Astrocyte (in vitro differentiated cells and primary cell): ENCODE measurements at regions not wholly inside any gene's neighbourhood (a gene's known extent, or its start where the extent isn't known, plus 50 kb on each side); places are given as distances from the start of the nearest gene placed in this dataset.

Experiments
- DNase-seq: peaks from one replicate; pipeline ENCODE4 v3.0.0-alpha.2; 2010; ENCODE audit warnings: low read depth
- FAIRE-seq: peaks from 2 replicates; lab custom pipeline; 2011; peaks lifted over from hg19 to GRCh38; lab: Jason Lieb, UNC
- H2AFZ ChIP-seq: 2 replicates; pipeline ENCODE4 v1.6.0; 2012; ENCODE audit warnings: low read depth, low read length, inconsistent platforms
- H3K27ac ChIP-seq: 2 replicates; pipeline ENCODE4 v1.5.1; 2011; ENCODE audit warnings: low read depth, low read length, inconsistent platforms
- H3K27me3 ChIP-seq: 2 replicates; pipeline ENCODE4 v1.6.0; 2011; ENCODE audit warnings: low read length, inconsistent platforms; ENCODE audit not compliant: insufficient read depth
- H3K36me3 ChIP-seq: 2 replicates; pipeline ENCODE4 v1.5.1; 2011; ENCODE audit warnings: low read length, inconsistent platforms; ENCODE audit not compliant: insufficient read depth
- H3K4me1 ChIP-seq: 2 replicates; pipeline ENCODE4 v1.5.1; 2011; ENCODE audit warnings: low read length, inconsistent platforms; ENCODE audit not compliant: insufficient read depth
- H3K4me2 ChIP-seq: 2 replicates; pipeline ENCODE4 v1.6.0; 2012; ENCODE audit warnings: low read length, inconsistent platforms
- H3K4me3 ChIP-seq: 2 replicates; pipeline ENCODE4 v1.5.1; 2011; ENCODE audit warnings: low read depth, mild to moderate bottlenecking, low read length, inconsistent platforms; ENCODE audit not compliant: insufficient read depth
- H3K79me2 ChIP-seq: 2 replicates; pipeline ENCODE4 v1.6.0; 2012; ENCODE audit warnings: mild to moderate bottlenecking, low read length, inconsistent platforms; ENCODE audit not compliant: insufficient read depth
- H3K9ac ChIP-seq: 2 replicates; pipeline ENCODE4 v1.6.0; 2012; ENCODE audit warnings: mild to moderate bottlenecking, low read length, inconsistent platforms
- H3K9me3 ChIP-seq: 2 replicates; pipeline ENCODE4 v1.5.1; 2012; ENCODE audit warnings: low read depth, mild to moderate bottlenecking, low read length, inconsistent platforms; ENCODE audit not compliant: insufficient read depth
- H4K20me1 ChIP-seq: 2 replicates; pipeline ENCODE4 v1.6.0; 2012; ENCODE audit warnings: low read length, inconsistent platforms; ENCODE audit not compliant: insufficient read depth
- H3K27ac Mint-ChIP-seq: one replicate; pipeline ENCODE4 v1.8.0; 2021; ENCODE audit warnings: mild to moderate bottlenecking, mixed read lengths; ENCODE audit not compliant: unreplicated experiment
- H3K27me3 Mint-ChIP-seq: one replicate; pipeline ENCODE4 v1.8.0; 2021; ENCODE audit warnings: low read depth, mixed read lengths; ENCODE audit not compliant: unreplicated experiment
- H3K36me3 Mint-ChIP-seq: one replicate; pipeline ENCODE4 v1.8.0; 2021; ENCODE audit warnings: low read depth, mixed read lengths; ENCODE audit not compliant: unreplicated experiment
- H3K4me1 Mint-ChIP-seq: one replicate; pipeline ENCODE4 v1.8.0; 2021; ENCODE audit warnings: low read depth, mixed read lengths; ENCODE audit not compliant: unreplicated experiment
- H3K4me3 Mint-ChIP-seq: one replicate; pipeline ENCODE4 v1.8.0; 2021; ENCODE audit warnings: mild to moderate bottlenecking, moderate library complexity, mixed read lengths; ENCODE audit not compliant: unreplicated experiment
- H3K9me3 Mint-ChIP-seq: one replicate; pipeline ENCODE4 v1.8.0; 2021; ENCODE audit warnings: mild to moderate bottlenecking, mixed read lengths; ENCODE audit not compliant: unreplicated experiment
- CTCF ChIP-seq: IDR thresholded peaks from 2 replicates; pipeline ENCODE4 v1.5.1; 2011; ENCODE audit warnings: low read depth, mild to moderate bottlenecking, inconsistent platforms, low read length, moderate library complexity; ENCODE audit not compliant: insufficient read depth
- EZH2 ChIP-seq: IDR thresholded peaks from 2 replicates; pipeline ENCODE4 v1.6.1; 2012; ENCODE audit warnings: mild to moderate bottlenecking, low read length, inconsistent platforms; ENCODE audit not compliant: insufficient read depth

GRCh38 chr3:8365541-8365940 lies 136.1 kb upstream of the LMCD1 start:
- Mint-ChIP-seq H3K36me3 (no peaks in the 10 kb centered on the region), H3K4me3 (no peak overlapping the region), H3K4me1 (peaks cover 2% of the 10 kb centered on the region), H3K27me3 (peaks cover 5% of the 10 kb centered on the region), H3K27ac (no peak overlapping the region), H3K9me3 (peaks cover 3% of the 10 kb centered on the region)
- no peak overlapping the region for H3K9ac ChIP-seq
- no peak overlapping the region for H3K4me3 ChIP-seq
- no peaks in the 10 kb centered on the region for H4K20me1 ChIP-seq
- H3K9me3 ChIP-seq, result no peaks in the 10 kb centered on the region
- H3K27ac ChIP-seq, result no peak overlapping the region
- H3K79me2 ChIP-seq, result no peaks in the 10 kb centered on the region
- no peaks in the 10 kb centered on the region for H3K27me3 ChIP-seq
- H3K4me1 ChIP-seq, result peaks cover 1% of the 10 kb centered on the region
- no peaks in the 10 kb centered on the region for H3K36me3 ChIP-seq
- no peak for DNase-seq
- TF ChIP-seq CTCF (no peak), EZH2 (no peak)
- FAIRE-seq, result no peak
- H3K4me2 ChIP-seq, result no peak overlapping the region
- H2AFZ ChIP-seq, result no peak overlapping the region

- no peak for FAIRE-seq
- Histone ChIP-seq H2AFZ (no peak overlapping the region), H3K9ac (no peak overlapping the region), H3K36me3 (no peaks in the 10 kb centered on the region), H3K4me2 (no peak overlapping the region), H4K20me1 (peaks cover 2% of the 10 kb centered on the region), H3K9me3 (no peaks in the 10 kb centered on the region), H3K4me3 (no peak overlapping the region), H3K27ac (no peak overlapping the region), H3K27me3 (no peaks in the 10 kb centered on the region), H3K4me1 (peaks cover 9% of the 10 kb centered on the region), H3K79me2 (no peaks in the 10 kb centered on the region)
- peaks cover 3% of the 10 kb centered on the region for H3K9me3 Mint-ChIP-seq
- H3K4me3 Mint-ChIP-seq, result no peak overlapping the region
- peaks cover 4% of the 10 kb centered on the region for H3K4me1 Mint-ChIP-seq
- H3K27ac Mint-ChIP-seq, result no peak overlapping the region
- H3K27me3 Mint-ChIP-seq, result peaks cover 5% of the 10 kb centered on the region
- no peaks in the 10 kb centered on the region for H3K36me3 Mint-ChIP-seq
- TF ChIP-seq CTCF, result no peak
- no peak for TF ChIP-seq EZH2
- no peak for DNase-seq
Measured at GRCh38 chr3:8366219-8366810, 135.3 kb upstream of the LMCD1 start.

- H3K27ac ChIP-seq, result no peak overlapping the region
- DNase-seq (no peak), FAIRE-seq (no peak)
- peaks cover 5% of the 10 kb centered on the region for H4K20me1 ChIP-seq
- TF ChIP-seq EZH2 (no peak), CTCF (no peak)
- H3K27me3 ChIP-seq, result no peaks in the 10 kb centered on the region
- H3K9ac ChIP-seq, result no peak overlapping the region
- Mint-ChIP-seq H3K9me3 (no peaks in the 10 kb centered on the region), H3K4me3 (no peak overlapping the region), H3K36me3 (no peaks in the 10 kb centered on the region), H3K4me1 (peaks cover 4% of the 10 kb centered on the region), H3K27me3 (peaks cover 3% of the 10 kb centered on the region), H3K27ac (no peak overlapping the region)
- H3K4me2 ChIP-seq, result no peak overlapping the region
- H3K4me1 ChIP-seq, result peaks cover 17% of the 10 kb centered on the region
- H3K79me2 ChIP-seq, result no peaks in the 10 kb centered on the region
- H2AFZ ChIP-seq, result no peak overlapping the region
- H3K36me3 ChIP-seq, result no peaks in the 10 kb centered on the region
- H3K9me3 ChIP-seq, result no peaks in the 10 kb centered on the region
- H3K4me3 ChIP-seq, result no peak overlapping the region
Measured at GRCh38 chr3:8368598-8368997, 133.0 kb upstream of the LMCD1 start.
